HT1080 (cell line): ENCODE measurements at regions not wholly inside any gene's neighbourhood (a gene's known extent, or its start where the extent isn't known, plus 50 kb on each side); places are given as distances from the start of the nearest gene placed in this dataset.
A peak's percentile ranks its signal among the peaks of the same experiment; 100 is the strongest.
"Not testable (repeated sequence)": the region's sequence is repeated elsewhere in the genome, so short reads cannot be mapped to it uniquely, and the experiment has no call there.

ENCODE experiments used
- DNase-seq: peaks from one replicate; pipeline ENCODE4 v3.0.0-alpha.2; 2015; ENCODE audit warnings: low read depth

GRCh38 chr3:5951026-5951425 is 763.5 kb downstream of the EDEM1 start:
- no peak for DNase-seq

DNA sequence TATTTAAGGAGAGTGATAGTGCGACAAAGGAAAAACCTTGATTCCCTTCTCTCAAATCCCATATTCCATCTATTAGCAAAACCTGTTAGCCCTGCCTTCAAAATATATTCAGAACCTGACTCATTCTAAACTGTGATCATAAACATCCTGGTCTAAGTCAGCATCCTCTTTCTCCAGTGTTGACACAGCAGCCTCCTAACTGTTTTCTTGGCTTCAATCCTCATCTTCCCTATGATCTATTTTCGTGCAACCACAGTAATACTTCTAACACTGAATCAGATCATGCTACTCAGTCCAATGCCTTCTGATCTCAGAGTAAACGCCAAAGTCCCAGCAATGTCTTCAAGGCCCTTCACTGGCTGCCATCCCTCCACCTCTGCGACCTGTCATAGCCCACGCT is 785.1 kb downstream of the EDEM1 start:
- DNase-seq: peak; percentile 80

DNA sequence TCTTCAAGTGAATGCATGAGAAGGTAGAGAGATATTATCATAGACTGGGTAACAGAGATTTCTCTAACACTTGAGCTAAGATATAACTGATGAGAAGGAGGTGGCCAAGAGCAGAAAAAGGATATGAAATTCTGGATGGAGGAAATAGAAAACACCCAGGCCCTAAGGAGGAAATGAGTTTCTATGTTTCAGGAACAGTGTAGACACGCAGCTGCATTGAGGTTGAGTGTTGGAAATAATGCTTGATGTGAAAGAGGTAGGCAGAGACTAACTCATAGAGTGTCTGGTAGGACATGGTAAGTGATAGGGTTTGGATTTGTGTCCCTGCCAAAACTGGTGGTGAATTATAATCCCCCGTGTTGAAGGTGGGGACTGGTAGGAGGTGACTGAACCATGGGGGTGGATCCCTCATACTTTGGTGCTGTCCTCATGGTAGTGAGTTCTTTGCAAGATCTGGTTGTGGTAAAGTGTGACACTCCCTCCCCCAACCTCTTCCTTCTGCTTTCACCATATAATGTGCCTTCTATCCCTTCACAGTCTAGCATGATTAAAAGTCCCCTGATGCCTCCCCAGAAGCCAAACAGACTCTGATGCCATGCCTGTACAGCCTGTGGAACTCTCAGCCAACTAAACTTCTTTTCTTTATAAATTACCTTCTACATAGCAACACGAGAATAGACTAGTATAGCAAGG is 787.3 kb downstream of the EDEM1 start:
- DNase-seq: no peak

- DNase-seq: no peak
Measured at GRCh38 chr3:5977331-5977730, 789.8 kb downstream of the EDEM1 start.

DNA sequence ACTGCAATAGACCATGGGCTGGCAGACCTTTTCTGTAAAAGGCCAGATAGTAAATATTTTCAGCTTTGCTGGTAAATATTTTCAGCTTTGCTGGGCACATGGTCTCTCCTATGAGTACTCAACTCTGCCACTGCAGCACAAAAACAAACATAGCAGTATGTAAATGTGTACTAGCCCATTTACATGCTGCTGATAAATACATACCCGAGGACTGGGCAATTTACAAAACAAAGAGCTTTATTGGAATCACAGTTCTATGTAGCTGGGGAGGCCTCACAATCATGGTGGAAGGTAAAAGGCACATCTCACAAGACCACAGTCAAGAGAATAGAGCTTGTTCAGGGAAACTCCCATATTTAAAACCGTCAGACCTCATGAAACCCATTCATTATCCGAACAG is 793.0 kb downstream of the EDEM1 start:
- no peak for DNase-seq

GRCh38 chr3:5994651-5995050 is 807.1 kb downstream of the EDEM1 start:
- no peak for DNase-seq

- DNase-seq: no peak
Measured at GRCh38 chr3:6018456-6018855, 830.9 kb downstream of the EDEM1 start.

GRCh38 chr3:6022621-6023020 is 835.1 kb downstream of the EDEM1 start:
- DNase-seq: peak; percentile 24

DNA sequence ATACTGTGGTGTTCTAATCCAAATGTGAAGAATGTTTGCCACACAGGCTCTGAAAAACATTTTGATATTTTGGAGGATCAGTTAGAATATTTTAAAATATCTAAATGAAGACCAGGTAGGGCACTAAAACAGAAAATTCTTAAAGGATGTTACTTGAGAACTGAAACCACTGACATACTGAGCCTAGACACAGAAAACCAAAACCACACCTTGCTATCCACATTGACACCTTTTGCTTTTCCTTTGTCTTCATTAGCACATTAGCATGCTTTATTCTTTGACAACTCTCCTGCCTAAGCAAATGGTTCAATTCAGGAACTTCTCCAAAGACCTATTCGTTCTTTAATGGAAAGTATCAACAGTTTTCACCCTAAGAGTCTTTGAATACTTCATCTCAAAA is 835.9 kb upstream of the GRM7 start:
- DNase-seq: no peak

GRCh38 chr3:6030648-6031047 is 830.3 kb upstream of the GRM7 start:
- not testable (repeated sequence) for DNase-seq

DNA sequence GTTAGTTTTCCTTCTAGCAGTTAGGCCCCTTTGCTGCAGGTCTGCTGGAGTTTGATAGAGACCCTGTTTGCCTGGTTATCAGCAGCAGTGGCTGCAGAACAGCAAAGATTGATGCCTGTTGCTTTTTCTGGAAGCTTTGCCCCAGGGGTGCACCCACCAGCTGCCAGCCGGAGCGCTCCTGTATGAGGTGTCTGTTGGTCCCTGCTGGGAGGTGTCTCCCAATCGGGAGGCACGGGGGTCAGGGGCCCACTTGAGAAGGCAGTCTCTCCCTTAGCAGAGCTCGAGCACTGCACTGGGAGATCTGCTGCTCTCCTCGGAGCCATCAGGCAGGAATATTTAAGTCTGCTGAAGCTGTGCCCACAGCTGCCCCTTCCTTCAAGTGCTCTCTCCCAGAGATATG is 825.3 kb upstream of the GRM7 start:
- DNase-seq: no peak

DNA sequence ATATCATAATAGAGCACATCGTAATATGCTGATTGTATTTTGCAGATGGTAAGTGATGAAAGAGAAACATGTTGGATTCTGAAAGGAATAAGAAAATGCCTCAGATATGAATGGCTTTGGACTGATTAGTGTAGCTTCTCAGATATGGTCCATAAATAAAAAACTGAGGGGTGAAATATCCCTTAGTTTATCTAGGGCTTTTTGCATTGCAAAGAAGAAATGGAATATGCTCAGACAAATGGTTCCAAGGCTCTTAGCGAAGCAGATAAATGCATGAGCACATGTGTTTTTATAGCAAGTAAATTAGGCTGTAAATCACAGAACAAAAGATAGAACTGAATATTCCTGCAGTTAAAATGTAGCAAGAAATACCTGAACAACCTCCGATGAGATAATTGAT is 820.9 kb upstream of the GRM7 start:
- no peak for DNase-seq

- no peak for DNase-seq
Measured at GRCh38 chr3:6041894-6042293, 819.0 kb upstream of the GRM7 start.

GRCh38 chr3:6047016-6047415 is 813.9 kb upstream of the GRM7 start:
- no peak for DNase-seq

DNA sequence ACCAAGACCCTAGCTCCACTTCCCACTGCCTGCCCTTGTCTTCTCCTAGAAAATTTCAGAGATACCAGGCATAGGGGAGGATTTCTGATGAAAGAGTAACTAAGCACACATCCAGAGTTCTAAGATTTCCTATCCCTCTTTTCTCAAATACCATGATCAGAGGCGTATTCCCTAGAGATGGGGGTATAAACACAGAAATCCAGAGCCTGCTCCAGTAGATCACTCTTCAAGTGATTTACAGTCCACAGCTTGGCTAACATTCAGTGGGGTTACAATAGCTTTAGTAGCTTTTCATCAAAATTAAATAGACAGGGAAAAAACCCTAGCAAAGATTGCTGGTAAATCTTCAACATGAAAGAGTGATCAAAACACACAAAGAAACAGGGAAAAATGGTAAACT is 800.7 kb upstream of the GRM7 start:
- no peak for DNase-seq

DNA sequence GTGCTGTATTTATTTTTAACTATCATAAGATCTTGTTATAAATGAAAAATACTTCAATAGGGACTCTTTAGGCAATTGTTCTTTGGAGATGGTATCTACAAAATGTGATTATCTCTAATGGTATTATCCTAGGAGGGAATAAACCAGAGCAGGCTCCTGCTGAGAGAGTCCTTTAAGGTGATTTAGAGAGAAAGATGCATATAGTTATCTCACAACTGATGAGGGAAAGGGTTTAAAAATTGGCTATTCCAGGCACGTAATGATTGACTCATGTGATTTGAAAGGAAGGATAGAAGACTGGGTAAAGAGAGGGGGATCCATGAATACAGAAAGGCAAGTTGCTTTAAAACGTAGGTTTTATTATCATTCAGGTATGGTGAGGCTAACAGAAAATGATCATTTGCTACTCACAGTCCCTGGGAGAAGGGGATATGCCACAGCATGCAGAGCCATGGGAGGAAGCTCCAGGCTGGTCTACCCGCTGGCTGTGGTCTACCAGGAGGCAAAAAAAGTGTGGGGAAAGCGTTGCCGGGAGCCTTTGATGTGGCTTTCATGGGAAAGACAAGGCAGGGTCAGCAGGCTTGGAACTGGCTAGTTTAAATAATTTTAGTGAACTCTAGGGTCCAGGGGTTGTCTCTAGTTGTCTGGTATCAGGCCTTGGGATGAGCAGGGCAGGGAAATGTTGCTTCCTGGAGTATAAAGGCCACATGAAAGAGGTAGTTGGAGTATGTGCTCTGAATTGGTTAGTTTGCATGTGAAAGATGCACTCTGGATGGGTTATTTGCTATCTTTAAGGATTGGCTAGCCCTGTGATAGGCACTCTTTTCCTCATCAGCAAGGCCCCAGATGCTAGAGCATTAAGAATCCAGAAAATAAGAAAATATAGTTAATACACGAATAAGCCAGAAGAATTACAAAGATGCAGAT is 798.4 kb upstream of the GRM7 start:
- no peak for DNase-seq

- no peak for DNase-seq
Measured at GRCh38 chr3:6066397-6066796, 794.5 kb upstream of the GRM7 start.

DNA sequence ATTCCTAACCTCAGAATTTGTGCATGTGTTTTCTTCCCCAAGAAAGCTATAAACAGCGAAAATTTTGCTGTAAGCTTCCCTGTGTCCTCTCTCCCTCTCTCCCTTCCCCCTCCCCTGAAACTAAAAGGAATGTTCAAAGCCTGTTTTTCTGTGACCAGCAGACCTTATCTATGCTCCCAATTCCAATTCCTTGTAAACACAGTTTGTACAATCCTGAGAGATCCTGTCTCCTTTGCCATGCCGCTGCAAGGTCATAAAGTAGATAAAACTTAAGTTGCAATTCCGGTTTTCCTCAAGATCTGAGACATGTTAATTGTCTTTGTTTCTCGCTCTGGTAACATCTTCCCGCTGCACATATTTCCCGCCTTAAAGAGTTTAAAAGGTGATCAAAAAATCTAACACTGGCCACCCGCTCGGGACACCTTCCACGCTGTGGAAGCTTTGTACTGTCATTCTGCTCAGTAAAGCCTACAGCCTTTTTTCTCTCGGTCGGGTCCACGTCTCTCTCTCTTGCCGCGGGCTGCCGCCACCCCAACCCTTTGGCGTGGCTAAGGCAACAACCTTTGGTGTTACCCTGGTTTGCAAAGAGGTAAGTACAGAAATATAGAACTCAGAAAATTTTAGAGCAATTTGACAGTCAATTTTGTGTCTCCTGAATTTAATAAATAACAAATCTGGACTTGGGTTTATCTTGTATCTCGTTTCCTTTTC is 793.9 kb upstream of the GRM7 start:
- not testable (repeated sequence) for DNase-seq

GRCh38 chr3:6074952-6075351 is 786.0 kb upstream of the GRM7 start:
- no peak for DNase-seq

DNA sequence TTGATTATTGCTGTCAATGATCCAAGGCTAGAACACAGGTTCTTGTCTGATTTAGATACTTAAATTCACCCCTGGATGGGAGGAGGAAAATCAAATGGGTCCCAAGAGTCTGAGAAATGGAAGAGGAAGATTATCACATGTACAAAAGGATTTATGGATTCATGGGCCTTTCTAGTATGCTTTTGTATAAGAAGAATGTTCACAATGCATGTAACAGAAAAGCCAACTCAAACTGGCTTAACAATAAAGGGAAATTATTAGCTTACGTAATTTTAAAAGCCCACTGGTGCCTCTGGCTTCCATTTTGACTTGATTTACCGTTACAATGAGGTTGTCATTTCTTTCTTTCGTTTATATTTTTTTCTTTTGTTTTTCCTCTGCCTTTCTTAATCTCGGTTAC is 782.5 kb upstream of the GRM7 start:
- DNase-seq: no peak

GRCh38 chr3:6079011-6079410 is 781.9 kb upstream of the GRM7 start:
- DNase-seq: no peak

DNA sequence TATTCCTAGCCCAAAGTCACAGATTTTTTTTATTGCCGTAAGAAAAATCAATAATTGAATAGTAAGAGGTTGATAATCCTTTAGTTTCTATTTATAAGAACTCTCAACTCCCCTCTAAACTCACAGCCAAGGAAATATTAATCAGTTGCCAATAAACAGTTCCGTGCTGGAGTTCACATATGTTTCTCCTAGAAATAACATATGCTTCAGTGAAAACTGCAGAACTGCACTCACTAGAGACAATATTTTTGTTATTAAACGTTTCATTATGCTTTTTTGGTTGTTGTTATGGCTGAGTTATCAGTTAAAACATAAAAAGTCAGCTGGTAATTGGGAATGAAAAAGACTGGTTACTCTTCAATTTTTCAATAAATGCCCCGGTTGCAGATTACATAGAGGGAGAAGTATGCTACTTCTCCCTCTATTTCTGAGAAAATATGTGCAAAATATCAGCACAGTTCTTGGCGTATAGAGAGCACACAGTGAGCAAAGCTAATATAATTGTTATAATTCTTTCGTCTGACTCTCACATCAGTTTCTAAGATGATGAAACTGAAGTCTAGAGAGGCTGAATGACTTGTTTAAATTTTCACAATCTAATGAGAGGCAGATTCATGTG is 781.2 kb upstream of the GRM7 start:
- DNase-seq: no peak
